ENCODE measurements at regions not wholly inside any gene's neighbourhood (a gene's known extent, or its start where the extent isn't known, plus 50 kb on each side); places are given as distances from the start of the nearest gene placed in this dataset.

GRCh38 chr7:115224922-115225321 lies 303.0 kb downstream of the MDFIC start:
- Histone ChIP-seq H3K9ac (replicated peaks; ENCODE audit: extremely low read depth, insufficient read depth, low read length) (no peak overlapping the region), H4K20me1 (replicated peaks; ENCODE audit: control insufficient read depth, extremely low read depth, insufficient read depth, low read length) (no peaks in the 10 kb centered on the region), H3K79me2 (ENCODE audit: control insufficient read depth, insufficient read depth, low read length) (no peaks in the 10 kb centered on the region), H3K27ac (ENCODE audit: insufficient read depth, low read depth, low read length) (no peak overlapping the region), H3K36me3 (ENCODE audit: control insufficient read depth in 2 of 2, extremely low read depth in 1 of 2, insufficient read depth in 2 of 2, low read length in 2 of 2) (no peaks in the 10 kb centered on the region), H3K4me3 (replicated peaks in 1 of 3; ENCODE audit: insufficient read depth in 1 of 3, low read depth in 1 of 3, low read length in 3 of 3) (no peak overlapping the region), H3K4me1 (ENCODE audit: control insufficient read depth, extremely low read depth, insufficient read depth, low read length) (no peaks in the 10 kb centered on the region), H3K9me1 (replicated peaks; ENCODE audit: control insufficient read depth, extremely low read depth, insufficient read depth, low read length) (no peaks in the 10 kb centered on the region), H3K27me3 (ENCODE audit: control insufficient read depth in 2 of 2, insufficient read depth in 2 of 2, low read length in 2 of 2) (no peaks in the 10 kb centered on the region), H3K9me3 (replicated peaks; ENCODE audit: control insufficient read depth, insufficient read depth, low read length) (no peaks in the 10 kb centered on the region), H2AFZ (ENCODE audit: low read depth, low read length) (no peak overlapping the region), H3K4me2 (ENCODE audit: insufficient read depth, low read length) (no peak overlapping the region)
- TF ChIP-seq CTCF (IDR thresholded peaks at IDR 0.05; ENCODE audit: extremely low read depth in 1 of 2, insufficient read depth in 1 of 2, low read depth in 1 of 2, low read length in 2 of 2) (no peak), JUN (IDR thresholded peaks at IDR 0.05; ENCODE audit: borderline replicate concordance, insufficient read depth, insufficient read length, low read depth) (no peak), MYC (IDR thresholded peaks at IDR 0.05; ENCODE audit: low read depth, low read length) (no peak), GATA2 (IDR thresholded peaks at IDR 0.05; ENCODE audit: insufficient read depth, insufficient read length, low read depth, low read length) (no peak), POLR2AphosphoS5 (IDR thresholded peaks at IDR 0.05; ENCODE audit: insufficient read depth, low read depth, low read length) (no peak), POLR2A (IDR thresholded peaks at IDR 0.05; ENCODE audit: low read depth, low read length) (no peak), EZH2 (IDR thresholded peaks at IDR 0.05; ENCODE audit: borderline replicate concordance, low read depth, low read length, severe bottlenecking) (no peak)
- intact Hi-C loops (cut with micrococcal nuclease): no loop called here
- BruUV-seq (replicated peaks): no TSS peak
- dilution Hi-C loops (cut with MboI; ENCODE audit: extremely low pct_ligation_motif_present, low sequenced_read_pairs): no loop called here
- ChIA-PET CTCF (interaction anchor here (0.6 to 1.8 kb wide), 4 partner anchors 8 to 40 kb away, joined by 3 to 8 read pairs (median 4); no protein-coding TSS in a partner anchor), POLR2A (no interaction called here)
- DNase-seq (ENCODE audit: low read depth, low spot score) (no peak), FAIRE-seq (no peak)

Data from endothelial cell of umbilical vein (primary cell).